Kidney (tissue), 13 donors: ENCODE measurements at regions not wholly inside any gene's neighbourhood (a gene's known extent, or its start where the extent isn't known, plus 50 kb on each side); places are given as distances from the start of the nearest gene placed in this dataset.

Experiments used
- DNase-seq, 5 donors: peaks; one replicate each; pipeline ENCODE4 v3.0.0-alpha.2; 2013 to 2020
- FAIRE-seq: peaks from 2 replicates; lab custom pipeline; 2012; peaks lifted over from hg19 to GRCh38; lab: Jason Lieb, UNC
- H3K27ac ChIP-seq, 2 donors: one replicate each; pipeline ENCODE4 v1.7.0; 2013; ENCODE audit warnings: low read depth in 2 of 2, low read length in 2 of 2, inconsistent platforms in 1 of 2
- H3K27me3 ChIP-seq: one replicate; pipeline ENCODE4 v1.7.1; 2013; ENCODE audit warnings: low read length, inconsistent platforms; ENCODE audit not compliant: control insufficient read depth, insufficient read depth
- H3K36me3 ChIP-seq, 3 donors: one replicate each; pipeline versions ENCODE4 v1.7.0 to v1.7.1; 2013; ENCODE audit warnings: low read length in 3 of 3, control low read depth in 1 of 3, inconsistent platforms in 1 of 3; ENCODE audit not compliant: insufficient read depth in 3 of 3, control insufficient read depth in 2 of 3
- H3K4me1 ChIP-seq, 3 donors: one replicate each; pipeline versions ENCODE4 v1.7.0 to v1.7.1; 2013; ENCODE audit warnings: low read length in 3 of 3, inconsistent platforms in 1 of 3, low read depth in 1 of 3; ENCODE audit not compliant: control insufficient read depth in 2 of 3, insufficient read depth in 2 of 3
- H3K4me3 ChIP-seq, 3 donors: one replicate each; pipeline versions ENCODE4 v1.7.0 to v1.8.1; 2013; ENCODE audit warnings: low read length in 3 of 3, control low read depth in 1 of 3, inconsistent platforms in 1 of 3
- H3K9ac ChIP-seq, 3 donors: one replicate each; pipeline versions ENCODE4 v1.7.0 to v1.7.1; 2013; ENCODE audit warnings: low read length in 3 of 3, control low read depth in 1 of 3, inconsistent platforms in 1 of 3
- H3K9me3 ChIP-seq, 3 donors: one replicate each; pipeline versions ENCODE4 v1.7.0 to v1.7.1; 2013; ENCODE audit warnings: low read length in 3 of 3, control low read depth in 1 of 3, inconsistent platforms in 1 of 3; ENCODE audit not compliant: control insufficient read depth in 2 of 3, insufficient read depth in 1 of 3
- intact Hi-C: fragments of 100-400 bp; cut with DNase I; formaldehyde crosslinking; loops from one replicate; pipeline ENCODE4 v1.11.1; 2022
- TF ChIP-seq, protein P1 (sequence below): IDR thresholded peaks from 3 replicates; pipeline ENCODE4 v1.5.1; 2012; ENCODE audit warnings: mild to moderate bottlenecking, moderate library complexity, borderline replicate concordance; ENCODE audit not compliant: insufficient read depth; ENCODE audit errors: extremely low read depth
- donor health status: control.
- donor health status: control.
- donor health status: control.
- donor health status: control.
- donor health status: control.
- donor health status: DM: yes; HTN: yes; CAD: no.
- donor health status: Normal renal cell carcinoma (clear cell type).

GRCh38 chr5:167447466-167448375 is 843.7 kb upstream of the WWC1 start:
- no peaks in the 10 kb centered on the region for H3K27me3 ChIP-seq
- H3K4me3 ChIP-seq: no peak overlapping the region
- no peaks in the 10 kb centered on the region for H3K9me3 ChIP-seq
- FAIRE-seq: no peak
- no peak overlapping the region for H3K27ac ChIP-seq
- TF ChIP-seq, protein P1, sequence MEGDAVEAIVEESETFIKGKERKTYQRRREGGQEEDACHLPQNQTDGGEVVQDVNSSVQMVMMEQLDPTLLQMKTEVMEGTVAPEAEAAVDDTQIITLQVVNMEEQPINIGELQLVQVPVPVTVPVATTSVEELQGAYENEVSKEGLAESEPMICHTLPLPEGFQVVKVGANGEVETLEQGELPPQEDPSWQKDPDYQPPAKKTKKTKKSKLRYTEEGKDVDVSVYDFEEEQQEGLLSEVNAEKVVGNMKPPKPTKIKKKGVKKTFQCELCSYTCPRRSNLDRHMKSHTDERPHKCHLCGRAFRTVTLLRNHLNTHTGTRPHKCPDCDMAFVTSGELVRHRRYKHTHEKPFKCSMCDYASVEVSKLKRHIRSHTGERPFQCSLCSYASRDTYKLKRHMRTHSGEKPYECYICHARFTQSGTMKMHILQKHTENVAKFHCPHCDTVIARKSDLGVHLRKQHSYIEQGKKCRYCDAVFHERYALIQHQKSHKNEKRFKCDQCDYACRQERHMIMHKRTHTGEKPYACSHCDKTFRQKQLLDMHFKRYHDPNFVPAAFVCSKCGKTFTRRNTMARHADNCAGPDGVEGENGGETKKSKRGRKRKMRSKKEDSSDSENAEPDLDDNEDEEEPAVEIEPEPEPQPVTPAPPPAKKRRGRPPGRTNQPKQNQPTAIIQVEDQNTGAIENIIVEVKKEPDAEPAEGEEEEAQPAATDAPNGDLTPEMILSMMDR: no peak
- no peak overlapping the region for H3K9ac ChIP-seq
- no peaks in the 10 kb centered on the region for H3K36me3 ChIP-seq
- no peaks in the 10 kb centered on the region for H3K4me1 ChIP-seq
- peak in 1 of 5 donors; percentile 15 for DNase-seq
- intact Hi-C loops: no loop called here

- H3K4me1 ChIP-seq: no peaks in the 10 kb centered on the region
- TF ChIP-seq, protein P1: no peak
- no peak for FAIRE-seq
- H3K27me3 ChIP-seq: no peaks in the 10 kb centered on the region
- intact Hi-C loops: no loop called here
- DNase-seq: peak in 2 of 5 donors; percentile 21 to 27
- H3K36me3 ChIP-seq: no peaks in the 10 kb centered on the region
- H3K4me3 ChIP-seq: no peak overlapping the region
- H3K27ac ChIP-seq: no peak overlapping the region
- H3K9me3 ChIP-seq: no peaks in the 10 kb centered on the region
- no peak overlapping the region for H3K9ac ChIP-seq
These were observed 843.1 kb upstream of the WWC1 start for GRCh38 chr5:167448376-167448775.

DNA sequence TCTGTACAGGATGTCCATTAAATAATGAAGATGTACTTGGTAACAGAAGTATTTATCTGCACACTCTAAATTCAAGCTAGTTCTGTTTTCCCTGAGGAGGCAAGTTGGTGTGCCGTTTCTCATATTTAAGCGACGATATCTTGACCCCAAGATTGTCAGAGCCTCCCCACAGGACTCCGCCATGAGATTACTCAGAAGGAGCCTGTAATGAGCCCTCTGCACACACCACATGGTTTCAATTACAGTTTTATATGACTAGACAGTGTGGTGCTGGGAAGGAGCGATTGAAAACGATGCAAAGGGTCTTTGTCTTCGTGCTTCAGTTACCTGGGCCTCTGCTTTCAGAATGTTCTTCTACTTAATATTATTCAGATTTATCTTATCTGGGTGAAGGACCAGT is 840.4 kb upstream of the WWC1 start:
- DNase-seq: no peak
- H3K9me3 ChIP-seq: no peaks in the 10 kb centered on the region
- H3K27ac ChIP-seq: no peak overlapping the region
- H3K9ac ChIP-seq: no peak overlapping the region
- intact Hi-C loops: no loop called here
- no peaks in the 10 kb centered on the region for H3K36me3 ChIP-seq
- no peak overlapping the region for H3K4me3 ChIP-seq
- no peaks in the 10 kb centered on the region for H3K4me1 ChIP-seq
- TF ChIP-seq, protein P1: no peak
- no peaks in the 10 kb centered on the region for H3K27me3 ChIP-seq
- no peak for FAIRE-seq

DNA sequence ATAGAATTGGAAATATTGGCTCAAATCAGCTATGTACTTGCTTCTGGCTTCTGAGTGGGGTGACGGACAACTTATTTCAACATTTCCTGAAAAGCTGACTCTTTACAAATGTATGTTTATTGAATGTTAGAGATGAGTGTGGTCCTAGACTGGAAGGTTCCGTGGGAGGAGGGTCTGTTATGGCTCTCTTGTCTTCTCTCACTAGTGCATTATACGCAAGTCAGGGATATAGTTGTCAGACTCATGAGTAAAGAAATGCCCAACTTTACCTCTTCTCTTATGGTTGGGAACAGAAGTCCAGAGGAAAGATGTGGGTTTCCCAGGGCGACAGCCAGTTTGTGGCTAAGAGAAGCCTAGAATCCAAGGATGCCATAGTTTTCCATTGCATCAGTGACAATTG is 839.3 kb upstream of the WWC1 start:
- H3K9ac ChIP-seq: no peak overlapping the region
- intact Hi-C loops: no loop called here
- no peaks in the 10 kb centered on the region for H3K27me3 ChIP-seq
- TF ChIP-seq, protein P1: no peak
- no peak for DNase-seq
- no peak for FAIRE-seq
- H3K4me1 ChIP-seq: no peaks in the 10 kb centered on the region
- H3K9me3 ChIP-seq: no peaks in the 10 kb centered on the region
- no peaks in the 10 kb centered on the region for H3K36me3 ChIP-seq
- H3K4me3 ChIP-seq: no peak overlapping the region
- H3K27ac ChIP-seq: no peak overlapping the region
